Sigmoid colon (tissue), 3 donors: ENCODE measurements at regions not wholly inside any gene's neighbourhood (a gene's known extent, or its start where the extent isn't known, plus 50 kb on each side); places are given as distances from the start of the nearest gene placed in this dataset.

Source experiments
- POLR2A ChIP-seq, 2 donors: fragments of 450-650 bp; IDR thresholded peaks; one replicate each; pipeline ENCODE4 v1.6.1; 2016; ENCODE audit warnings: antibody characterized with exemption in 2 of 2, mild to moderate bottlenecking in 2 of 2, moderate library complexity in 2 of 2
- TF ChIP-seq, protein P1 (sequence below), 4 experiments: fragments of 450-650 bp in 3 of 4; fragments of 200-600 bp in 1 of 4; IDR thresholded peaks; one replicate each; pipeline ENCODE4 v1.5.1; 2016 to 2019; ENCODE audit warnings: antibody characterized with exemption in 4 of 4, mild to moderate bottlenecking in 3 of 4, moderate library complexity in 2 of 4

DNA sequence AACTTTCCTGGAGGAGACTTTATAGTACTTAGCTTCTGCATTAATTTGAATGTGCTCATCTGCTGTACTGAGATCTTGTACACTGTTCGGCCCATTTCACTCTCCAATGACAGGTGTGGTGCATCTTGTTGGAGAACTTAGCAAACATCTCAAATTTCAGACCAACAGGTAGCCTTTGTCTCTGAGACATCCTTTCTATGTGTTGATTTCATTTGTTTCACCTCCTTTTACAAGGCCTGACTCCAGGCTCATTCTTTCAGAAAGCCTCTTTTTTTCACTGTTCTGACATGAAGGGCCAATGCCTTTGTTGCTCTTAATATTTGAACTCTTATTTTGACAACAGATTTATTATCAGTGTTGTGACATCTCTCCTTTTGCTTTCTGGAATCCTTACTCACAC is 271.8 kb upstream of the FANCL start:
- TF ChIP-seq, protein P1, sequence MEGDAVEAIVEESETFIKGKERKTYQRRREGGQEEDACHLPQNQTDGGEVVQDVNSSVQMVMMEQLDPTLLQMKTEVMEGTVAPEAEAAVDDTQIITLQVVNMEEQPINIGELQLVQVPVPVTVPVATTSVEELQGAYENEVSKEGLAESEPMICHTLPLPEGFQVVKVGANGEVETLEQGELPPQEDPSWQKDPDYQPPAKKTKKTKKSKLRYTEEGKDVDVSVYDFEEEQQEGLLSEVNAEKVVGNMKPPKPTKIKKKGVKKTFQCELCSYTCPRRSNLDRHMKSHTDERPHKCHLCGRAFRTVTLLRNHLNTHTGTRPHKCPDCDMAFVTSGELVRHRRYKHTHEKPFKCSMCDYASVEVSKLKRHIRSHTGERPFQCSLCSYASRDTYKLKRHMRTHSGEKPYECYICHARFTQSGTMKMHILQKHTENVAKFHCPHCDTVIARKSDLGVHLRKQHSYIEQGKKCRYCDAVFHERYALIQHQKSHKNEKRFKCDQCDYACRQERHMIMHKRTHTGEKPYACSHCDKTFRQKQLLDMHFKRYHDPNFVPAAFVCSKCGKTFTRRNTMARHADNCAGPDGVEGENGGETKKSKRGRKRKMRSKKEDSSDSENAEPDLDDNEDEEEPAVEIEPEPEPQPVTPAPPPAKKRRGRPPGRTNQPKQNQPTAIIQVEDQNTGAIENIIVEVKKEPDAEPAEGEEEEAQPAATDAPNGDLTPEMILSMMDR (IDR thresholded peaks at IDR 0.05): no peak
- TF ChIP-seq POLR2A (IDR thresholded peaks at IDR 0.05): no peak
